Stimulated activated CD4-positive, alpha-beta T cell treated with anti-CD3 and anti-CD28 coated beads, Interleukin-4, amount 100 ng/mL, for 1 hour (primary cell): ENCODE measurements at regions not wholly inside any gene's neighbourhood (a gene's known extent, or its start where the extent isn't known, plus 50 kb on each side); places are given as distances from the start of the nearest gene placed in this dataset.
"Not testable (repeated sequence)": the region's sequence is repeated elsewhere in the genome, so short reads cannot be mapped to it uniquely, and the experiment has no call there.

Experiments used
- DNase-seq: peaks from one replicate; pipeline ENCODE4 v3.0.0-alpha.2; 2020

- no peak for DNase-seq
Observed at GRCh38 chr12:25382311-25383106, 131.8 kb upstream of the KRAS start.

GRCh38 chr12:25377469-25378177 lies 126.9 kb upstream of the KRAS start:
- DNase-seq = peak; percentile 33

GRCh38 chr12:25376985-25377384 lies 126.3 kb upstream of the KRAS start:
- no peak for DNase-seq

GRCh38 chr12:25376407-25376806 lies 125.7 kb upstream of the KRAS start:
- no peak for DNase-seq

DNA sequence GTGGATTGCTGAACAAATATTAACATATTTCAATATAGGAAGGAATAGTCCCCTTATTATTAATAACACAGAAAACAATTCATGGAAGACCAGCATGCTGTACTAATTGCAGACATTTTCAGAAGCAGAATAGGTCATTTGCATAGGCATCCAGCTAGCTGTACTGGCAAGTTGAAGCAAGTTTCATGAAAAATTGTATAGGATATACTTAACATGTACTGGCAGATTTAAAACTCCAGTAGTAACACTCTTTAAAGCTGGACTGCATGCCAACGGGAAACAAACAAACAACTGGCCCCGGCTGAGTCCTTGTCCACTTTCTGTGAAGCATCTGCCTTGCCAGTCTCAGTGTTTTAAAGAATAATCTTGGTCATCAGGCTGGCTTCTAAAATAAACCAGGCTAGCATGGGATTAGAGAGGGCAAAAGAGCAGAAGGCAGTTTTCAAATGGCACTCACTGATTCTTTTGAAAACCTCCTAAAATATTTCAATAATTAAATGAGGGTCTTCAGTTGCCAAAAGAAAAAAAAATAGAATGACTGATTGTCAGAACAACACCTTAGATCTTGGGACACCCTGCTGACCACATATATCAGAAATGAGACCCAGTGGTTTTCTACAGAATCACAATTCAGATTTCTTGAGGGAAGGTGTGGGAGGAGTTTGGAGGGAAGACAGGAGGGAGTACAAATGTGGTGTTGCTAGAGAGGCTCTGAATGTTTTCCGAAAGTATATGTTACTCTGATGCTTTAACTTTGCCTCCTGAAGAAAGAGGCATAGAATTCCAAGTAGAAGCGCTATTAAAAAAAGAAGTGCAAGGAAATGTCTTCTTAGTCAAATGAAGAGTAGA lies 122.5 kb upstream of the KRAS start:
- no peak for DNase-seq

GRCh38 chr12:25372002-25372401 lies 121.3 kb upstream of the KRAS start:
- DNase-seq = no peak

GRCh38 chr12:25368557-25368956 lies 117.8 kb upstream of the KRAS start:
- DNase-seq = no peak

GRCh38 chr12:25366122-25366521 lies 115.4 kb upstream of the KRAS start:
- DNase-seq = no peak

DNA sequence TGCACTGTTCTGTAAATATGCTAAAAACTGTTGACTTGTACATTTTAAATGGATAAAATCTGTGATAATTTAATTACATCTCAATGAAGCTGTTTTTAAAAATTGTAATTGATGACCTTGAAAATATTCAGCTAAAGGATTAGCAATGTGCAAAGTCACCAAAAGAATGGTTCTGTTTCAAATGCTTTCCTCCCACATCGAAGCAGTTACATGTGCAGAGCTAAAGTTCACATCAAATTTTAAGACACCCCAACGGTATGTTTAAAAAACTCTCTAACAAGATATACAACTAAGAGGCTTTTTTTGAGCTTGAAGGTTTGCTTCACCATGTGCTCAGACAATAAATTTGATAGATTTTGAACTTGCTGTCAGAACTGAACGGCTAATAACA lies 114.6 kb upstream of the KRAS start:
- DNase-seq = no peak

DNA sequence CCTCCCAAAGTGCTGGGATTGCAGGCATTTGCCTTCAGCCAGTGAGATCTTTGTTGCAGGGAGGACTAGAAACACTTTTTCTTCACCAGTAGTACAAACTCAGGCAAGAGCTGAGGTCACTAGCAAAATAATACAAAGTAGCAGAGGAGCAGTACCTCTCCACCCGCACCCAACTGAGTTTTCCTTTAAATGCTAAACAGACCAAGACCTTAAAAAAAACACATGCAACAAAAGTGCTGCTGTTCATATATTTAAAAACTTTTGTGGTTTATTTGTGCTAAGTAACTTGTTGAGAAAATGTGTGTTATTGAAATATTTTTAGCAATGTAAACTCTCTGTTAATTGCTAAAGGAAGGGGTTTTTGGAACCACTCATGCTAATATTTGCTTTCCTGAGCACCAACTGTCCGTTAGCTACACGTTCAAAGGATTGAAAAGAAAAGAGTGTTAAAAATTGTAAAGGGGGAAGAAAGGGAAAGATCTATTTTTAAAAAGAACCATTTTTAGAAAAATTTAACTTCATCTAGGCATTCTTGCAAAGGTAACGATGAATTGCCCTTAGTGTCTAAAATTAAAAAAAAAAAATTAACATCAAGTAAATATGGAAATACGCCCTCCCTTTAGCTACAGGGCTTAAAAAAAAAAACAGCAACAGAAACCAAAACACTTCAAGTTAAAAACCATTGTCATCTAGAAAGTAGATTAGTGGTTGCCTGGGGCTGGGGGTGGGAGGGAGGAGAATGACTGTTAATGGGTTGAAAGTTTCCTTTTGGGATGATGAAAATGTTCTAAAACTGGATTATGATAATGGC lies 114.0 kb upstream of the KRAS start:
- peak; percentile 50 for DNase-seq

DNA sequence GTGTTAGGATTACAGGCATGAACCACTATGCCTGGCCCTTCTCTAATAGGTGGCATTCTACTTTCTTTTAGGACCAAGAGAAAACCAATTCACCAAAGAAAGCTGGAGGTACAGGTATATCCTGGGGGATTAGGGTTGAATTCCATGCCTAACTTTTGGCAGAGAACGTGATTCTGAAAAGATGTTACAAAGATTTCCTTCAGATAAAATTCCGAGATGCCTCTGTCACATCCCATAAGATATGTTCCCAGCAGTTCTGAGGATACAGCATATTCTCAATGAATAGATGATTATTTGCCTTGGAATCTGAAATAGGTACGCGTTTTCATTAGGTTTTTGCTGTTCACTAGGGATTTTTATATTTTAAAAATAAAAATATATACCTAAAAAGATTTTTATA lies 111.9 kb upstream of the KRAS start:
- DNase-seq = no peak

- DNase-seq = no peak
Observed at GRCh38 chr12:25361511-25361910, 110.8 kb upstream of the KRAS start.

- DNase-seq = no peak
Observed at GRCh38 chr12:25357595-25357994, 106.9 kb upstream of the KRAS start.

DNA sequence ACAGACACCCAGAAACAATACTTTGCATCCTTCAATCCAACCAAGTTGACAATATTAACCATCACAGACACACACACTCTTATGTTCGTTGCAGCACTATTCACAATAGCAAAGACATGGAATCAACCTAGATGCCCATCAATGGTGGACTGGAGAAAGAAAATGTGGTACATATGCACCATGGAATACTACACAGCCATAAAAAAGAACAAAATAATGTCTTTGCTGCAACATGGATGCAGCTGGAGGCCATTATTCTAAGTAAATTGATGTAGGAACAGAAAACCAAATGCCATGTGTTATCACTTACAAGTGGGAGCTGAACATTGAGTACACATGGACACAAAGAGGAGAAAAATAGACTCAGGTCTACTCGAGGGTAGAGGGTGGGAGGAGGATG lies 102.2 kb upstream of the KRAS start:
- DNase-seq = not testable (repeated sequence)

DNA sequence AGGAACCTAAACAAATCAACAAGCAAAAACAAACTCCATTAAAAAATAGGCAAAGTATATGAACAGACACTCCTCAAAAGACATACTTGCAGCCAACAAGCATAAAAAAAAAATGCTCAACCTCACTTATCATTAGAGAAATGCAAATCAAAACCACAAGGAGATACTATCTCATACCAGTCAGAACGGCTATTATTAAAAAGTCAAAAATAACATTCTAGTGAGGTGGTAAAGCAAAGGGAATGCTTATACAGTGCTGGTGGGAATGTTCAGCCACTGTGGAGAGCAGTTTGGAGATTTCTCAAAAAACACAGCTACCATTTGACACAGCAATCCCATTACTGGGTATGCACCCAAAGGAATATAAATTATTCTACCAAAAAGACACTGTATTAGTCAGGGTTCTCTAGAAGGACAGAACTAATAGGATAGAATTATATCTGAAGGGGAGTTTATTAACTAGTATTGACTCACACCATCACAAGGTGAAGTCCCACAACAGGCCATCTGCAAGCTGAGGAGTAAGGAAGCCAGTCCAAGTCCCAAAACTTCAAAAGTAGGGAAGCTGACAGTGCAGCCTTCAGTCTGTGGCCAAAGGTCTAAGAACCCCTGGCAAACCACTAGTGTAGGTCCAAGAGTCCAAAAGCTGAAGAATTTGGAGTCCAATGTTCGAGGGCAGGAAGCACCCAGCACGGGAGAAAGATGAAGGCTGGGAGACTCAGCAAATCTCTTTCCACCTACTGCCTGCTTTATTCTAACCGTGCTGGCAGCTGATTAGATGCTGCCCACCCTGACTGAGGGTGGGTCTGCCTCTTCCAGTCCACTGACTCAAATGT lies 101.6 kb upstream of the KRAS start:
- no peak for DNase-seq

DNA sequence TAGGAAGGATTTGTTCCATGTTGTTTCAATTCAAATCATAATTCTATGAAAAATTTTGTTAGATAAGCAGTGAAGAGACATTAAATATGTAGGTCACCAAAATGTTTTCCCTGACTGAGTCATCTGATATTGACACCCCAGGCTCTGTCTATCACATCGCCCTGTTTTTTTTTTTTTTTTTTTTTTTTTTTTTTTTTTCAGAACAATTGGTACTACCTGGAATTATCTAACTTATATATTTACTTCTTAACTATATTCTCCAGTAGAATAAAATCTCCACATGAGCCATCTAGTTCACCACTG lies 97.8 kb upstream of the KRAS start:
- no peak for DNase-seq

- DNase-seq = no peak
Observed at GRCh38 chr12:25347716-25348592, 97.2 kb upstream of the KRAS start.

DNA sequence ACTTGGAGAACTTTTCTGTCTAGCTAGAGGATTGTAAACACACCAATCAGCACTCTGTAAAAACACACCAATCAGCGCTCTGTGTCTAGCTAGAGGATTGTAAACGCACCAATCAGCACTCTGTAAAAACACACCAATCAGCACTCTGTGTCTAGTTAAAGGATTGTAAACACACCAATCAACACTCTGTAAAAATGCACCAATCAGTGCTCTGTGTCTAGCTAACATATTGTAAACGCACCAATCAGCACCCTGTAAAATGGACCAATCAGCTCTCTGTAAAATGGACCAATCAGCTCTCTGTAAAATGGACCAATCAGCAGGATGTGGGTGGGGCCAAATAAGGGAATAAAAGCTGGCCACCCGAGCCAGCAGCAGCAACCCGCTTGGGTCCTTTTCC lies 91.1 kb upstream of the KRAS start:
- not testable (repeated sequence) for DNase-seq

DNA sequence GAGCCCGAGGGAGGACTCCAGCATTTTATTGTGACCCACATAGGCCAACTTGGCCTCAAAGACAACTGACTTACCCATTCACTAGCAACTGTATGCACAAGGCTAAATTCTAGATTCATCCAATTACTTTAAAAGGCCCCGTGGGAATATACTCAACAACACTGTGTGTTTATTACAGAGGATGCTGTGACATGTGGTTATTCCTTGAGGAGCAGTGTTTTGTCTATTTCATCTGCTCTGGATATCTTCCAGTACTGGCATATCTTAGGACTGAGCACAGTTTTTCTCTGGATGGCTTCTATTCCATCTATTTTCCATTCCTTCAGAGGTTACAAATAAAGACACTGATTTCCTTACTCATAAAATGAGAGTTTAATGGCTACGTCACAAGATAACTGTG lies 87.2 kb upstream of the KRAS start:
- DNase-seq = no peak

DNA sequence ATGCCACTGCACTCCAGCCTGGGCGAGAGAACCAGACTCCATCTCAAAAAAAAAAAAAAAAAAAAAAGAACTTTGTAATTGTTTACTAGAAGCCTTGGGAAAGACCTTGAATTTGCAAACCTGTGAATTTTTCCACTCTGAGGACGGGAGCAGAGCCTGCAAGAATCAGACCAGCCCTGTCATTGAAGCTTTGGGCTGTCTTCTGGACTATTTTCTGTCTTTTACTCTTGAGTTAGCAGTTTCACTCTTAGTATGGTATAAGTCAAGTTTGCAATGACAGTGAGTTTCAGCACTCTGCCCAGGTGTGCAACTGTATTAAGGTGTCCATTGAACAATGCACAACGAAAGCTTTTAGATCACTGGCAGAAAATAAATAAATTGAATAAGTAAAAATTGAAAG lies 81.4 kb upstream of the KRAS start:
- DNase-seq = no peak
